Astrocyte of the cerebellum (primary cell): ENCODE measurements at regions not wholly inside any gene's neighbourhood (a gene's known extent, or its start where the extent isn't known, plus 50 kb on each side); places are given as distances from the start of the nearest gene placed in this dataset.

Experiments used
- DNase-seq: peaks from one replicate; pipeline ENCODE4 v3.0.0-alpha.2; 2011; ENCODE audit warnings: low read depth
- H3K4me3 ChIP-seq: 2 replicates; pipeline ENCODE4 v1.5.1; 2011; ENCODE audit warnings: mild to moderate bottlenecking, low read depth, low read length, moderate library complexity
- in situ Hi-C: cut with HindIII; loops from 2 replicates; pipeline ENCODE4 v1.10.0; 2017; ENCODE audit warnings: low sequenced_read_pairs
- TF ChIP-seq, protein P1 (sequence below): IDR thresholded peaks from 2 replicates; pipeline ENCODE4 v1.5.1; 2012; ENCODE audit warnings: low read length, low read depth, moderate library complexity, mild to moderate bottlenecking; ENCODE audit errors: missing control alignments

GRCh38 chr4:19375931-19376330 lies 875.8 kb upstream of the SLIT2 start:
- in situ Hi-C loops: no loop called here
- TF ChIP-seq, protein P1, sequence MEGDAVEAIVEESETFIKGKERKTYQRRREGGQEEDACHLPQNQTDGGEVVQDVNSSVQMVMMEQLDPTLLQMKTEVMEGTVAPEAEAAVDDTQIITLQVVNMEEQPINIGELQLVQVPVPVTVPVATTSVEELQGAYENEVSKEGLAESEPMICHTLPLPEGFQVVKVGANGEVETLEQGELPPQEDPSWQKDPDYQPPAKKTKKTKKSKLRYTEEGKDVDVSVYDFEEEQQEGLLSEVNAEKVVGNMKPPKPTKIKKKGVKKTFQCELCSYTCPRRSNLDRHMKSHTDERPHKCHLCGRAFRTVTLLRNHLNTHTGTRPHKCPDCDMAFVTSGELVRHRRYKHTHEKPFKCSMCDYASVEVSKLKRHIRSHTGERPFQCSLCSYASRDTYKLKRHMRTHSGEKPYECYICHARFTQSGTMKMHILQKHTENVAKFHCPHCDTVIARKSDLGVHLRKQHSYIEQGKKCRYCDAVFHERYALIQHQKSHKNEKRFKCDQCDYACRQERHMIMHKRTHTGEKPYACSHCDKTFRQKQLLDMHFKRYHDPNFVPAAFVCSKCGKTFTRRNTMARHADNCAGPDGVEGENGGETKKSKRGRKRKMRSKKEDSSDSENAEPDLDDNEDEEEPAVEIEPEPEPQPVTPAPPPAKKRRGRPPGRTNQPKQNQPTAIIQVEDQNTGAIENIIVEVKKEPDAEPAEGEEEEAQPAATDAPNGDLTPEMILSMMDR: no peak
- H3K4me3 ChIP-seq: no peak overlapping the region
- DNase-seq: no peak

DNA sequence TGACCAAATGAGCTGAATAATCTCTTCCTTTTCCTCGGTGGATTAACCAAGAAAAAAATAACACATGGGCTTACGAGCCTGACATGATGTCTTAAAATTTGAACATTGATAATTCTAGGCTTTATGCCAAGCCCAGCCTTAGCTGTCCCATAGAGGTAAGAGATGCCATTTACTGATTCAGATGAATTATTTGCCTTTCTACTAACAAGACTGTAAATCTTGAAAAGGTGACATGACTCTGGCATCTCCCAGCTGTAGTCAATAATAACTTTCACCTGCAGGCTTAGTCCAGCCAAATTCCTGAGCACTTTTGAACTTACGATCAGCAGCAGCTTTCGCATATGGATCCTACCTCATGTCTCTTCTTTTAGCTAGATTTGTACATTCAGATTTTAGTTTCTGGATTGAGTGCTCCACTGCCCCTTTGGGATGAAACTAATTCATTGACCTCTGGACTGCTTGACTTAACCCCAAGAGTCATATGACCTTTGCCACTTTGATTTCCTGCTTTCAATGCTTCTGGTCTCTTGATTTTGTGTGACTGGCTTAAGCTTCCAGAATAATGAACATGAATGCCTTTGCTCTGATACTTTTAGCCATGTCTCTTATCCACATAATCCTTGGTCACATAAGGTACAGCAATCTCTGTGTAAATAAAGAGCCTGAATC lies 876.4 kb upstream of the SLIT2 start:
- H3K4me3 ChIP-seq: no peak overlapping the region
- TF ChIP-seq, protein P1: no peak
- no peak for DNase-seq
- in situ Hi-C loops: no loop called here

GRCh38 chr4:19372390-19372789 lies 879.3 kb upstream of the SLIT2 start:
- in situ Hi-C loops: no loop called here
- TF ChIP-seq, protein P1: no peak
- H3K4me3 ChIP-seq: no peak overlapping the region
- DNase-seq: no peak

GRCh38 chr4:19368800-19369199 lies 882.9 kb upstream of the SLIT2 start:
- H3K4me3 ChIP-seq: no peak overlapping the region
- DNase-seq: no peak
- in situ Hi-C loops: no loop called here
- TF ChIP-seq, protein P1: no peak

DNA sequence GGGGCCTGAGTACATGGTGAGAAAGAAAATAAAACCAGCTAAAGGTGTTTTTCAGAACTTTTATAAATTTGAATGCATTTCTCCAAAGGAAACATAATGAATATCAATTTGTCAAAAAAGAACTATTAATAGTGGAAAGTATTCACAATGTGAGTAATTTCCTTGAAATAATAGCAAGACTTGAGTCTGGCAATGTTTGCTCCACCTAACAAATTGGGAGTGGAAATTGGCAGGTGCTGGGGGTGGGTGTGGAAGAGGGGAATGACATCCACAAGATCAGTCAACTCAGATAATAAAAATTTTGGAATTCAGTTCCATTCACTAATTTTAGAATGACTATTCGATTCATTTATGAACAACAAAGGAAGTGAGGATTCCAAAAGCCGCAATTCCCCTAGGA lies 884.8 kb upstream of the SLIT2 start:
- DNase-seq: no peak
- TF ChIP-seq, protein P1: no peak
- in situ Hi-C loops: no loop called here
- H3K4me3 ChIP-seq: no peak overlapping the region

- DNase-seq: no peak
- in situ Hi-C loops: no loop called here
Measured at GRCh38 chr4:19358015-19358414, 893.7 kb upstream of the SLIT2 start.

More at GRCh38 chr4:19358015-19358414, 893.7 kb upstream of the SLIT2 start:
- TF ChIP-seq, protein P1: no peak
- no peak overlapping the region for H3K4me3 ChIP-seq
